ENCODE measurements at regions not wholly inside any gene's neighbourhood (a gene's known extent, or its start where the extent isn't known, plus 50 kb on each side); places are given as distances from the start of the nearest gene placed in this dataset.
"Not testable (repeated sequence)": the region's sequence is repeated elsewhere in the genome, so short reads cannot be mapped to it uniquely, and the experiment has no call there.

DNA sequence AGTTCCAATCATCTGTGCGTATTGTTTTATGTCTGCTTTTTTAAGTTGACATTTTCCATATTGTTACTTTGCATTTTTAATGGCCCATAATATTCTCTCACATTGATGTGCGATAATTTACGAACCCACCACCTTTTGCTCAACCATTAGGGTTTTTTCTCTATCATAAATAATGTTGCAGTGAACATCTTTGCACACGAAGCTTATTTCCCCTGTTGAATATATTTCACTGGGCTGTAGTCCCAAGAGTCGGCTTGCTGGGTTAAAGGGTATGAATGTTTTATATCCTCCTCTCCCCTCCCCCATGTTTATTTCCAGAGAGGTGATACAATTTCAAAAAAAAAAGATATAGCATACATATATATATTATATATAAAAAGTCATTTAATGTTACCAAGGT is 272.7 kb upstream of the RGMA start:
- DNase-seq (ENCODE audit: low read depth in 2 of 2), result no peak

- DNase-seq (ENCODE audit: low read depth in 2 of 2), result no peak
Observed at GRCh38 chr15:93360976-93361375, 272.0 kb upstream of the RGMA start.

- DNase-seq (ENCODE audit: low read depth in 2 of 2), result no peak
Observed at GRCh38 chr15:93360318-93360717, 271.3 kb upstream of the RGMA start.

- no peak for DNase-seq (ENCODE audit: low read depth in 2 of 2)
Observed at GRCh38 chr15:93359425-93360131, 270.6 kb upstream of the RGMA start.

DNA sequence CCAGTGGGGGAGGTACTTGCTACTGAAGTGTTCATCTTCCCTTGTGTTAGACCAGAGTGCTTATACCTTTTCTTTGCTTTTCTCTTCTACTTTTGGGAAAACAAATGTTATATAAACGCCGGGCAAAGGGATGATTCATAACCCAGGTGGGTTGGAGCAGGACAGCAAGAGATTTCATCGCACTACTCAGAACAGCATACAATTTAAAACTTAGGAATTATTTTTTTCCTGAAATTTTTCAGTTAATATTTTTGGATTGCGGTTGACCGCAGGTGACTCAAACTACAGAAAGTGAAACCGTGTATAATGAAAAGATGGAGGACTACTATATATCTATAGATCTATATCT is 270.0 kb upstream of the RGMA start:
- DNase-seq (ENCODE audit: low read depth in 2 of 2), result no peak

- DNase-seq (ENCODE audit: low read depth in 2 of 2), result no peak
Observed at GRCh38 chr15:93358166-93359059, 269.4 kb upstream of the RGMA start.

DNA sequence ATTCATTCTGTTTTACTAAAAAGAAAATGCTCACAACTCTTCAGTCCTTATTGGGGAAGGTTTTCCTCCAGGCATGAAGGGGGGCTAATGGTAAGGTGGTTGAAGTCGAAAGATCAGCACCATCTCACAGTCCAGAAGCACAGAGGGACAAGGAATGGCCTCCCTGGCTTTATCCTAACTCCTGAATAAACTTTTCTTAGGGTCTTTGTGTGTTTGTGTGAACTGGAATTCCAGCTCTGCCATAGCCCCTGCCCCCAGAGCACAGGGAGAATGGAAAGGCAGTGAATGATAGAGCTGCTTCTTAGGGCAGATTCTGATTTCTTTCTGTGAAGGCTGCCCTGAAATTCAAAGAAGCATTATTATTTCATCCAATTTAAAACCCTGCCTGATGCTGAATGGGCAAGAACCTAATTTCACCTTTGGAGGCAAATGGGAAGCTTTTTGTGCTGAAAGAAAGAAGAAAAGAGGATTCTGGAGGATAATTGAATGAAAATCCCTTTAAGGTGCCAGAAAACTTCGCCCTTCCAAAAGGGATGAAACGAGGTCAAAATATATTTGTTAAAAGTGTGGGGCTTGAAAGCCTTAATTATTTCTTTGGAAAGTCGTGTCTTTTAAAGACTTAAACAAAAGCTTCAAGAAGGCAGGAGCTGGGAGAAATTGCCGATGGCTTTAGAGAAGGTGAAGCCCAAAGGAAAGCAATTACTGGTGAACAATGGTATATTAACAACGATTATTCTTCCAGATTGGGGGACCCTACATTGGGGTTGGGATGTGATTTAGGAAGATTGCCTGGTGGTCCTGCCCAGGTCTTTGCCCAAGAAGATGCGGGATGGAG is 259.9 kb upstream of the RGMA start:
- DNase-seq (ENCODE audit: low read depth in 2 of 2), result no peak

DNA sequence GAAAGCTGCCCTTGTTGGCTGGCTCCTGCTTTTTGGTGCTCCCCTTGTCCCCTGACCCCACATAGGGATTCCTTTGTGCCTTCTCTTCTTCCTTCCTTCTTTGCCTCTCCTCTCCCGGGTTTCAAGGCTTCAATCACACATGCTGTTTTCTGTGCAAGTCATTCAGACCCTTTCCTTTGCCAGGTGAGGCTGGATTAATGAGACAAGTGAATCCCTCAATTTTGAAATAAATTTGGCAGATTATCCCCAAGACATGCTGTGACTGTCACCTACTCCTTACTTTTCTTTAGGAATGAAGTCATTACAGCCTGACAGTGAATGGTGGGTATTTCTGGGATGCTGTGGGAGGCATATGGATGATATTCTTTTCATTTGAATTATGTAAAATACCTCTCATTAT is 259.0 kb upstream of the RGMA start:
- no peak for DNase-seq (ENCODE audit: low read depth in 2 of 2)

- no peak for DNase-seq (ENCODE audit: low read depth in 2 of 2)
Observed at GRCh38 chr15:93345981-93346380, 257.0 kb upstream of the RGMA start.

- not testable (repeated sequence) for DNase-seq (ENCODE audit: low read depth in 2 of 2)
Observed at GRCh38 chr15:93343402-93343801, 254.4 kb upstream of the RGMA start.

GRCh38 chr15:93341164-93341563 is 252.2 kb upstream of the RGMA start:
- DNase-seq (ENCODE audit: low read depth in 2 of 2), result no peak

GRCh38 chr15:93340406-93340805 is 251.4 kb upstream of the RGMA start:
- DNase-seq (ENCODE audit: low read depth in 2 of 2), result no peak

- DNase-seq (ENCODE audit: low read depth in 2 of 2), result no peak
Observed at GRCh38 chr15:93333796-93334195, 244.8 kb upstream of the RGMA start.

GRCh38 chr15:93333126-93333525 is 244.1 kb upstream of the RGMA start:
- not testable (repeated sequence) for DNase-seq (ENCODE audit: low read depth in 2 of 2)

GRCh38 chr15:93332168-93332553 is 243.2 kb upstream of the RGMA start:
- DNase-seq (ENCODE audit: low read depth in 2 of 2), result no peak

- DNase-seq (ENCODE audit: low read depth in 2 of 2), result no peak
Observed at GRCh38 chr15:93331545-93332167, 242.6 kb upstream of the RGMA start.

- DNase-seq (ENCODE audit: low read depth in 2 of 2), result no peak
Observed at GRCh38 chr15:93330912-93331544, 242.0 kb upstream of the RGMA start.

DNA sequence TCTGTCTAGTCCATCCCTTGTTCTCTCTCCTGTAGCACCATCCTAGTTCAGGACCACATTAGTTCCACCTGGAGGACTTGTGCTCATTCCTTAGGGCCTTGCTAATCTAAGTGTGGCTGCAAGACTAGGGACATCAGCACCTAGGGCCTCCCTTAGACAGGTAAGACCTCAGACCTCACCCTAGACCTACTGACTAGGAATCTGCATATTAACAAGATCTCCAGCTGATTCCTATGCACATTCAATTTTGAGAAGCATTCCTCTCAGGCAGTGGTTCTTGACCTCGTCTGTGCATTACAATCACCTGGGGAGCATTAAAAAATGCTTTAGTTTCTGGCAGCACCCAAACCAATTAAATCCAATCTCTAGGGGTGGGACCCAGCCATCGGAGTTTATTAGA is 238.4 kb upstream of the RGMA start:
- no peak for DNase-seq (ENCODE audit: low read depth in 2 of 2)

- no peak for DNase-seq (ENCODE audit: low read depth in 2 of 2)
Observed at GRCh38 chr15:93324186-93324975, 235.4 kb upstream of the RGMA start.

DNA sequence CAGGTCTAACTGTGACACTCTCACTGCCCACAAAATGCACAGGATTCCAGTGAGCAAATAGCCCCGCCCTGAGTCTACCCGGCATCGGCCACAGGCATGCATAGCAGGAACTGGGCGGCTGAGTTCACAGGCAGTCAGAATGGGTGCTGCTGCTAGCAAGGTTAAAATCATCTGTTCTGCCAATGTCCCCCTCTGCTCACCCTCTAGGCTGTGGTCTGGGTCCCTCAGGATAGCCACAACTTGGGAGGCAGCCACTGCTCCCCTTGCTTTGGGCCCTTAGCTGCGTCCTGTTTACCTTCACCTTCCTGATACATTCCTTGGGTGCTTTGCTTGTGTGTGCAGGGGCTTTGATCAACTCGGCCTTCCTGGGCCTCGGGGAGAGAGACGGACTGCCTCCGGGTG is 232.9 kb upstream of the RGMA start:
- DNase-seq (ENCODE audit: low read depth in 2 of 2), result no peak

All from stimulated activated CD8-positive, alpha-beta memory T cell treated with anti-CD3 and anti-CD28 coated beads, Interleukin-7, amount 100 ng/mL, for 4 hours (primary cell).